ENCODE measurements at regions not wholly inside any gene's neighbourhood (a gene's known extent, or its start where the extent isn't known, plus 50 kb on each side); places are given as distances from the start of the nearest gene placed in this dataset.

DNA sequence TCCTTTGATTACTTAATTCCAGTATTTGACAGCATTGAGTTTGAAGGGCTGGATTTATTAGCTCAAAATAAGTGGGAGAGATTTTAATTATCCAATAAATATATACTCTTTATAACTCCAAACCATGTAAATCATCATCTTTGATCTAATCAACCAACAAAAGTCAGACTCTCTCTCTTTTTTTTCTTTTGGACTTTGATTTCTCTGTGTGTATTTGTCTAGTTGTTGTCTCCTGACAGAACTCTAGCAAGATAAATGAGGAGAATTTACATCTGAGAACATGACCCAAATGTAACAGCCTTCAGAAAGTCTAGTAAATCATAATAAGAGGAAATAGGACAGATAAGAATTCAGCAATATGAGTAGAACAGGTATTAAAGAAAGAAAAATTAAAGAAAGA, 567.1 kb downstream of the PPARGC1A start:
- Histone ChIP-seq H3K4me1 (no peaks in the 10 kb centered on the region), H3K9me3 (no peaks in the 10 kb centered on the region), H3K27ac (no peak overlapping the region), H3K4me3 (no peak overlapping the region), H3K27me3 (no peaks in the 10 kb centered on the region), H3K36me3 (no peaks in the 10 kb centered on the region)
- DNase-seq, result no peak
- TF ChIP-seq, protein P1, sequence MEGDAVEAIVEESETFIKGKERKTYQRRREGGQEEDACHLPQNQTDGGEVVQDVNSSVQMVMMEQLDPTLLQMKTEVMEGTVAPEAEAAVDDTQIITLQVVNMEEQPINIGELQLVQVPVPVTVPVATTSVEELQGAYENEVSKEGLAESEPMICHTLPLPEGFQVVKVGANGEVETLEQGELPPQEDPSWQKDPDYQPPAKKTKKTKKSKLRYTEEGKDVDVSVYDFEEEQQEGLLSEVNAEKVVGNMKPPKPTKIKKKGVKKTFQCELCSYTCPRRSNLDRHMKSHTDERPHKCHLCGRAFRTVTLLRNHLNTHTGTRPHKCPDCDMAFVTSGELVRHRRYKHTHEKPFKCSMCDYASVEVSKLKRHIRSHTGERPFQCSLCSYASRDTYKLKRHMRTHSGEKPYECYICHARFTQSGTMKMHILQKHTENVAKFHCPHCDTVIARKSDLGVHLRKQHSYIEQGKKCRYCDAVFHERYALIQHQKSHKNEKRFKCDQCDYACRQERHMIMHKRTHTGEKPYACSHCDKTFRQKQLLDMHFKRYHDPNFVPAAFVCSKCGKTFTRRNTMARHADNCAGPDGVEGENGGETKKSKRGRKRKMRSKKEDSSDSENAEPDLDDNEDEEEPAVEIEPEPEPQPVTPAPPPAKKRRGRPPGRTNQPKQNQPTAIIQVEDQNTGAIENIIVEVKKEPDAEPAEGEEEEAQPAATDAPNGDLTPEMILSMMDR (IDR thresholded peaks at IDR 0.05), result no peak
- TF ChIP-seq POLR2A (IDR thresholded peaks at IDR 0.05), result no peak
- intact Hi-C loops (cut with DNase I), result no loop called here

DNA sequence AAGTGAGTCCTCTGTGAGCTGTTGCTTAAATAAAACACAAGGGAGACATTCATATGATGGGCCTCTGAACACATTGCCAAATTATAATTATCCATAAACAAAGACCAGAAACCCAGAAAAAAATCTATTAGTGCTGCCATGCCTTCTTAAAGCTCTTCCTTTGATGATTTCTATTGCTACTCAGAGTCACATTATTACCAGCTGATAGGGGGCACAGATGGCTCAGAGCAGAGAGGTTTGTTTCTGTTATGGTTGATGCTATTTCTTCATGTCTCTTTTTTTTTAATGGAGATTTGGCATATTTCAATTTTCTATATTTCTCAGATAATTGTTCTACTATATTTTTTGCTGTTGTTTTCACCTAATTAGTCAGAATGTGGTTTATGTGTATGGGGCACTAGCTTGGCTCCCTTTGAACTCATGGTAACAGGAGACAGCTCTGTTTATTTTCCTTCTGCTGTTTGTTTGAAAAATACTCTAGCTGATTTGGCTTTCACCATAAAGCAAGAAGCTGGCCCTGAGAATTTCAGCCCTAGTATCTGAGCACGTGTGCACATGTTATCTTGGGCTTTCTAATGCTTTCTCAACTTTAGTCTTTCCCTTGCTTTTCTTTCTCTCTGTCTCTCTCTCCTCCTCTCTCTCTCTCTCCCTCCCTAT, 568.8 kb downstream of the PPARGC1A start:
- H3K27ac ChIP-seq, result no peak overlapping the region
- intact Hi-C loops (cut with DNase I), result no loop called here
- no peaks in the 10 kb centered on the region for H3K27me3 ChIP-seq
- no peak overlapping the region for H3K4me3 ChIP-seq
- TF ChIP-seq, protein P1 (IDR thresholded peaks at IDR 0.05), result no peak
- TF ChIP-seq POLR2A (IDR thresholded peaks at IDR 0.05), result no peak
- no peaks in the 10 kb centered on the region for H3K4me1 ChIP-seq
- no peaks in the 10 kb centered on the region for H3K36me3 ChIP-seq
- H3K9me3 ChIP-seq, result no peaks in the 10 kb centered on the region
- DNase-seq, result no peak
- WGBS, 2 donors, result 28 to 57% methylated on average over 1 of the region's 1 CpG

DNA sequence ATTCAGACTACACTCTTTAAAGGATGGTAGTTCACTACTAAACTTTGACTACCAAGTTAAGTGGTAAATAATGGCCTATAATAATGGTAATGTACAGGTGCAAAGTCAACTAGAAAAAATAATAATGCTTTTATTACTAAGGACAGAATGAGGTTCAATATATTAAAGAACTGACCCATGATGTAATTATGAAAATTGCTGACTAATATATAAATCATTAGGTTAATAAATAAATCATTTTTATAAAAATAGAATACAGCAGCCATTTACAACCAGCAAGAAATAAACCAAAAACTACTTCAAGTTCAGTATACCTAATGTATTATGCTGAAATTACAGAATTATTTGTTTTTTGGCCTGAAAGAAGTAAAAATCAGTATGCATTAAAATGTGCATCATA, 577.2 kb downstream of the PPARGC1A start:
- TF ChIP-seq, protein P1 (IDR thresholded peaks at IDR 0.05), result no peak
- no peak for TF ChIP-seq POLR2A (IDR thresholded peaks at IDR 0.05)
- Histone ChIP-seq H3K27me3 (no peaks in the 10 kb centered on the region), H3K27ac (no peak overlapping the region), H3K4me1 (no peaks in the 10 kb centered on the region), H3K36me3 (no peaks in the 10 kb centered on the region), H3K9me3 (no peaks in the 10 kb centered on the region), H3K4me3 (no peak overlapping the region)
- DNase-seq, result no peak
- intact Hi-C loops (cut with DNase I), result no loop called here

DNA sequence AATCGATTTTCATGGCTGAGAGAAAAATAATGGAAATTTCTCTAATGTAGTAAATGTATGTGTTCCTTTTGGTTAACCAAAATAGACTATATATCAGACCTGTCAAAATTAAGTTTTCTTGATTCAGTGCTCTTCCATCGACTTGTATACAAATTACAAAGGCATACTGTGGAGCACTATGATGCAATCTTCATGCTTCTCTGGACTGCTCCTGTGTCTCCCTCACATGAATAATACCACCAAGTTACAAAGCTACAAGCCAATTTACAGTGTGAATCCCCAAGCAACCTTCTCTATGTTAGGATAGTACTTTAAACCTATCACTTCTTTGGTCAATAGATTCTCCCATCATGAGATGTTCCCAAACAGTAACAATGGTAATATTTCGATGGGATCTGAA, 577.9 kb downstream of the PPARGC1A start:
- Histone ChIP-seq H3K9me3 (no peaks in the 10 kb centered on the region), H3K4me1 (no peaks in the 10 kb centered on the region), H3K27me3 (no peaks in the 10 kb centered on the region), H3K4me3 (no peak overlapping the region), H3K36me3 (no peaks in the 10 kb centered on the region), H3K27ac (no peak overlapping the region)
- TF ChIP-seq, protein P1 (IDR thresholded peaks at IDR 0.05), result no peak
- no peak for TF ChIP-seq POLR2A (IDR thresholded peaks at IDR 0.05)
- DNase-seq, result no peak
- 51 to 53% methylated on average over 3 of the region's 3 CpGs for WGBS, 2 donors
- intact Hi-C loops (cut with DNase I), result no loop called here

DNA sequence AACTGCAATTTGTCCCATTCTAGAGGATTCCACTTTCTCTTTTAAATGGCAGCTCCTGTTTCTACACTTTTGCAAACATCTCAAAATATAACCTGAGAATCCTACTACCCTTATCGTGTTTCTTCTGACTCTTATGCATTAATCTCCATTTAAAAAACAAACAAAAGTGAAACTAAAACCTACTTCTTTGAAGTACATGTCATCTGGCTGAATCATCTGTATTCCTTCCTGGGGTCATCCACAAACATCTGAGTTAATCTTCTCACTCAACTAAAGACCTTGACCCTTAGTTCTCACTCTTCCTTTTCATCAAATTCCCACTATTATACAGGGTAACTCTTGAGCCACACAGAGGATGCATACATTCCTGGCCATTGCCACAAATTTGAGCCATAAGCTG, 584.8 kb downstream of the PPARGC1A start:
- Histone ChIP-seq H3K27me3 (no peaks in the 10 kb centered on the region), H3K4me1 (no peaks in the 10 kb centered on the region), H3K4me3 (peak overlapping the region in 1 of 4 donors; percentile 30), H3K27ac (no peak overlapping the region), H3K36me3 (no peaks in the 10 kb centered on the region), H3K9me3 (no peaks in the 10 kb centered on the region)
- TF ChIP-seq, protein P1 (IDR thresholded peaks at IDR 0.05), result no peak
- no peak for TF ChIP-seq POLR2A (IDR thresholded peaks at IDR 0.05)
- DNase-seq, result no peak
- intact Hi-C loops (cut with DNase I), result no loop called here
- 7 to 22% methylated on average over 1 of the region's 1 CpG for WGBS, 2 donors
